GM23248 (cell line): ENCODE measurements at regions not wholly inside any gene's neighbourhood (a gene's known extent, or its start where the extent isn't known, plus 50 kb on each side); places are given as distances from the start of the nearest gene placed in this dataset.

Source experiments
- EZH2 ChIP-seq: fragments of 200-600 bp; sonication (generic); IDR thresholded peaks from 2 replicates; pipeline ENCODE4 v1.6.1; 2018; ENCODE audit warnings: antibody characterized with exemption, mild to moderate bottlenecking; ENCODE audit not compliant: insufficient read depth, poor library complexity, severe bottlenecking
- EZH2phosphoT487 ChIP-seq: fragments of 200-600 bp; sonication (generic); IDR thresholded peaks from 2 replicates; pipeline ENCODE4 v1.6.1; 2018; ENCODE audit warnings: antibody characterized with exemption, moderate library complexity, mild to moderate bottlenecking, low read depth; ENCODE audit not compliant: insufficient read depth

GRCh38 chr1:114249691-114250090 lies 96.0 kb upstream of the SYT6 start:
- TF ChIP-seq EZH2 (no peak), EZH2phosphoT487 (no peak)
